NCI-H2081 (cell line): ENCODE measurements at regions not wholly inside any gene's neighbourhood (a gene's known extent, or its start where the extent isn't known, plus 50 kb on each side); places are given as distances from the start of the nearest gene placed in this dataset.

Experiments used
- DNase-seq, 2 experiments: peaks; one replicate each; lab custom pipeline; 2025; lab: John Stamatoyannopoulos, UW

GRCh38 chr5:50964746-50965653, 298.6 kb downstream of the PARP8 start:
- DNase-seq: no peak

- peak in 1 of 2 experiments; percentile 37 for DNase-seq
Observed at GRCh38 chr5:50965654-50966375, 299.4 kb downstream of the PARP8 start.

- DNase-seq: peak in 1 of 2 experiments; percentile 19
Observed at GRCh38 chr5:50967009-50967562, 300.6 kb downstream of the PARP8 start.

DNA sequence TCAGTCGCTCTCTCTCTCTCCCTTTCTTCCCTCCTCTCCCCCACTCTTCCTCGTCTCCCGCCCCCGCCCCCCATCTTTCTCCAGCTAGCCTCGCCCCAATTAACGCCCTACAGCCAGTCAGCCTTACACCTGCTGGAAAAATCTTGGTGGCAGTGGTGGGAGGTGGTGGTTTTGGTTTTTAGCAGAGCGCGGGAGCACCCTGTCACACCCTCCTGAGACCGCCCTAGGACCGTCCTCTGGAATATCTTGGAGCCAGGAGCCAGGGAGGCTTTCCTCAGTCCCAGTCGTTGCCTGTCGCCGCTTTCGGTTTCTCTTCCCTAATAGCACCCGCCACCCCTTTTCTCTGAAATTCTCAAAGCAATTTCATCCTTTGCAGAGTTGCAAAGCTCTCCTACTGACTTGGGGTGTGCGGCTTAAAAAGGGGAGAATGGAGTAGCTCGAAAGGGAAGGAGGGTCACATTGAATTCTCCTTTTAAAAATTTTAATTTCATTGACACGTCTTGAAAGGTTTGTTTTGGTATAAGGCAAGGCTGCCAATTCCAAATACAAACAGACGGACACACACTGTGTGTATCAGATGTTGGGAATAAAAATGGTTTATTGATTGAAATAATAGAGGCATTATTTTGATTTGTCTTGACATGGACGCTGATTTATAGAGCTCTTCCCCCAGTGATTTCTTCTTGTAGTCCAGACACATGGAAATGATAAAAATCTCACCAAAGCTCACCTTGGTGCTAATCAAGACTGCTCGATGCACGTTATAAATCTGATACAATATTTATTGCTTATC, 301.3 kb downstream of the PARP8 start:
- peak; percentile 64 to 77 for DNase-seq

- DNase-seq: peak in 1 of 2 experiments; percentile 32
Observed at GRCh38 chr5:50968356-50969149, 302.1 kb downstream of the PARP8 start.

- DNase-seq: peak; percentile 56 to 71
Observed at GRCh38 chr5:50969151-50970031, 303.0 kb downstream of the PARP8 start.

- DNase-seq: no peak
Observed at GRCh38 chr5:50975840-50976239, 309.4 kb downstream of the PARP8 start.

DNA sequence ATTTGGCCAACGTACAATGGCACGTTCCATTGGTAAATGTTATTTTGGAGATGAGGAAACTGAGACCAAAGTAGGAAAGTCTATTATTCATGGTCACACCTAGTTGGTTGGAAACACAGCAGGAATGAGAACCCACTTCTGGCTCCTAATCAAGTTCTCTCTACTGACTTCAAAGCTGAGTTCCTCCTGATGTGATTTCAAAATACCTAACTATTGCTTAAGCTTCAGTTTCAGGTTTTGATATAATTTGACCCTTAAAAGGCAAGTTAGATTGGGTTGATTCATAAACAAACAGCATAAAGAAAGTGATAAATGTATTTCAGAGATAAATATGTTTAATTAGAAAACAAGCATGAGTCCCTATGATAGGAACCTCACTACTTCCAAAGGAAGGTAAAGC, 312.5 kb downstream of the PARP8 start:
- no peak for DNase-seq

DNA sequence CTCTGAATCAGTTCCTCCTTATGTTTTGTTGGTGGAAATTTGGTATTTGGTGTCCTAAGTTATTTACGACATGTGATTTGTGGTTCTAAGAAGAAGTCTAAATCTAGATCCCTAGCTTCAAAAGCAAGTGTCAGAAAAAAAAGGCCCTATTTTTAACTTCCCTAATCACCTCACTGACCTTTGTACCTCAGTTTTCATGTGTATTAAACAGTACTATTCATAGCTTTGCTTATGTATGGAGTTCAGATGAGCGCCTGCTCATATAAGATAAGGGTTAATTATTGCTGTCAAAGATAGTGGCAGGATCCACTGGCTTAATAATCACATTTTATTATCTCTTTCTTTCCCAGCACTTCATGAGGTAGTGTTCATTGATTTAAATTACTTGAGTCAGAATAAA, 318.2 kb downstream of the PARP8 start:
- DNase-seq: no peak

DNA sequence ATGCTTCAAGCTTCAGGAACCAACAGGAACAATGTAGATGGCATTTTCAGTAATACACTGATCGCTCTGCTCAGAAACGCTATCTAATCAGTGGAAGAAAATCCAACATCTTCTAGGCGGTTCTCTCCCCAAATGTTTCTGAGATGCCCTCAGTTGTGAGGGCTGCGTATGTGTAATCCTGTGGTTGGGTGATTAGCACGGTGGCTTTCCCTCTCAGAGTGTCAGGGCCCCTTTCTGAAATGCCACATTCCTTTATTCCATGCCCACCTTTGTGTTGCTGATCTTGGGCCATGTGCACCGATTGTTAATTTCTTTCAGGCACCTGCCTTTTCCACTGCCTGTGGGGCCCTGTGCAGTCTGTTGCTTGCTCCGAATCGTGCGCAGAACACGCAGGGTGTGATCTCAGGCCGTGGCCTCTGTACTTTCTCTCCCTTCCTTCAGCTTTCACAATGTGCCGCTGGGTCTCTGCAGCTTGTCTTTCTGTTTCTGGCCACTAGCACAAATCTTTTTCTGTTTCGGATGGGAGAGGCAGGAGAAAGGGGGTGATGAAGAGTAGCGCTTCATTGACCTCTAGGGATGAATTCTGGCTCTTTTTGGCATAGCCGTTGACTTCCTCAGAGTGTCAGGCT, 324.0 kb downstream of the PARP8 start:
- DNase-seq: no peak

DNA sequence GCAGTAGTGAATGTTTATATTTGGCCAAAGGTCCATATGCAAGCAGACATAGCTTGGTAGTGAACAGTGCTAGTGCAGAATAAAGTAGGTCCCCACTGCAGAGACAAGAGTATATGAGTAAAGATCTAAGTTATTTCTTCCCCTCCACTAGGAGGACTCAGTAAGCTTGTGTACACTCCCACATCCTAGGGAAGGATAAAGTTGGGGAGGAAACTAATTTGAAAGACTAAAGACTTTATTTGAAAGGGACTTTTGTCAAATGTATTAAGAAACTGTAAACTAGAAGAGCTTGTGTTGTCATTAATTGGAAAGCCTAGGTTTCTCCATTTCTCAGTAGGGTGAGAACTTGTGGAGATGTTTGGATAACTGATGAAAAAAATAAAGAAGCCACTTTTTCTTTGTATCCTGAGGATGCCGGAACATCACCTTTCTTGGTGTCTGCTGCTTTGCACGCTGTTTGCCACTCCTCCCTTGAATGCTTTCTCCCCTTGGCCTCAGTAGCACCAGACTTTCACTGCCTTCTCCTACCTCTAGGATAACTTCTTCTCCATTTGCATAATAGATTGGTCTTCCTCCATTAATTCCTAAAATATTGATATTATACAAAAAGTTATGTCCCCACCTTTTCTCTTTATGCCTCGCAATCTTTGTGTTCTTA, 329.0 kb downstream of the PARP8 start:
- DNase-seq: no peak

GRCh38 chr5:51001227-51001923, 334.9 kb downstream of the PARP8 start:
- DNase-seq: no peak

- no peak for DNase-seq
Observed at GRCh38 chr5:51002368-51002767, 335.9 kb downstream of the PARP8 start.

DNA sequence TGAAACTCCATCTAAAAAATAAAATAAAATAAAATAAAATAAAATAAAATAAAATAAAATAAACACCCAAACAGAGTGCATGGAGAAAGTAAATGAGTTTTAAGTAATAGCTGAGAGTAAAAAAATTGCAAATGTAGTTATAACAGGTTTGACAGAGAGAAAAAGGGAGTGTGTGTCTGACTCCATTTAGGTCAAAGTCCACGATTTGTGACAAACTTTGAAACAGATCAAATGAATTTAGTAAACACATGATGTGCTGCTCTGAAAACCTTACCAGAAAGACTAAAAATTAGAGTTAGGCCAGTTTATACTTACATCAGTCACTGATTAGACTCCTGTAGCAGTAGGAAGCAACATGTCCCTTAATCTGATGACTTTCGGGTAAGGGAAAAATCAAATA, 346.6 kb downstream of the PARP8 start:
- DNase-seq: no peak

GRCh38 chr5:51018423-51018822, 352.0 kb downstream of the PARP8 start:
- DNase-seq: no peak

- no peak for DNase-seq
Observed at GRCh38 chr5:51024263-51024662, 357.8 kb downstream of the PARP8 start.

DNA sequence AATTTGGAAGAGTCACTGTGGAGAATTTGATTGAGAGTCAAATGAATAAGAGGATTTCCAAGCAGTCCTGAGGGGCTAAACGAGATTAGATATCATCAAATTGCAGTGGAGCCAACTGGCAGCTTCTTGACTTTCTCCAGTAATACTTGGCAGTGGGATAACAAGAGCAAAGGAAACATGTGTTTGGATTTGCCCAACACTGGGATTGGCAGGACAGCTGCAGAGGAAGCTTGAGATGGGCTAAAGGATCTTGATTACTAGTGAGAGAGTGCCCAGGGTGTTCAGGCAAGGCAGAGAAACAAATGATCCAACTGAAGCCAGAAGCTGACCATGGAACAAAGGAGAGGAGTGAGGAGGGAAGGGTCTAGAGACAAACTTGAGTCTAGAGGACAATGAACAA, 356.0 kb upstream of the ISL1 start:
- no peak for DNase-seq

- DNase-seq: no peak
Observed at GRCh38 chr5:51028394-51028793, 354.9 kb upstream of the ISL1 start.

DNA sequence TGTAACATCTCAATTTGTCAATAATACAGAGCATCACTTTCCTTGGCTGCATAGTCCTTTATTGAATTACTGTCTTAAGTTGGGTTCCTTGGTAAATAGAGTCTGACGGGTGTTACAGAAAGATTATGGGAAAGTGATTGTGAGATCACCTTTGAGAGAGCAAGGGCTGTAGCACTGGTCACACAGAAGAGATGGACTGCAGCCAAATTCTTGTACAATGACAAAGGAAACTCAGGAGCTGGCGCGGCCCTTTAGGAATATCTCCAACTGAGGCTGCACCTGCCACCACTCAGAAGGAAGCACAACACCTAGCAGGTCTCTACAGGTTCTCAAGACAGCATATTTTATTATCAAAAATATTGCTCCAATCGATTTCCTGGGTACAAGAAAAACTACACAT, 350.0 kb upstream of the ISL1 start:
- DNase-seq: peak; percentile 30 to 62
